Mammary epithelial cell (primary cell): ENCODE measurements at regions not wholly inside any gene's neighbourhood (a gene's known extent, or its start where the extent isn't known, plus 50 kb on each side); places are given as distances from the start of the nearest gene placed in this dataset.

Experiments
- EZH2 ChIP-seq: IDR thresholded peaks from 2 replicates; pipeline ENCODE4 v1.6.1; 2012; ENCODE audit warnings: low read length, inconsistent platforms, borderline replicate concordance
- TF ChIP-seq, protein P1 (sequence below), 2 donors: IDR thresholded peaks in 1 of 2; conservative IDR thresholded peaks in 1 of 2; 2 replicates each; pipeline ENCODE4 v1.5.1; 2011 to 2012; ENCODE audit warnings: inconsistent platforms in 2 of 2, low read length in 2 of 2, mild to moderate bottlenecking in 2 of 2, control low read depth in 1 of 2, low read depth in 1 of 2; ENCODE audit not compliant: insufficient read depth in 1 of 2; ENCODE audit errors: extremely low read depth in 1 of 2

- TF ChIP-seq EZH2: no peak
- TF ChIP-seq, protein P1, sequence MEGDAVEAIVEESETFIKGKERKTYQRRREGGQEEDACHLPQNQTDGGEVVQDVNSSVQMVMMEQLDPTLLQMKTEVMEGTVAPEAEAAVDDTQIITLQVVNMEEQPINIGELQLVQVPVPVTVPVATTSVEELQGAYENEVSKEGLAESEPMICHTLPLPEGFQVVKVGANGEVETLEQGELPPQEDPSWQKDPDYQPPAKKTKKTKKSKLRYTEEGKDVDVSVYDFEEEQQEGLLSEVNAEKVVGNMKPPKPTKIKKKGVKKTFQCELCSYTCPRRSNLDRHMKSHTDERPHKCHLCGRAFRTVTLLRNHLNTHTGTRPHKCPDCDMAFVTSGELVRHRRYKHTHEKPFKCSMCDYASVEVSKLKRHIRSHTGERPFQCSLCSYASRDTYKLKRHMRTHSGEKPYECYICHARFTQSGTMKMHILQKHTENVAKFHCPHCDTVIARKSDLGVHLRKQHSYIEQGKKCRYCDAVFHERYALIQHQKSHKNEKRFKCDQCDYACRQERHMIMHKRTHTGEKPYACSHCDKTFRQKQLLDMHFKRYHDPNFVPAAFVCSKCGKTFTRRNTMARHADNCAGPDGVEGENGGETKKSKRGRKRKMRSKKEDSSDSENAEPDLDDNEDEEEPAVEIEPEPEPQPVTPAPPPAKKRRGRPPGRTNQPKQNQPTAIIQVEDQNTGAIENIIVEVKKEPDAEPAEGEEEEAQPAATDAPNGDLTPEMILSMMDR (conservative IDR thresholded peaks at IDR 0.05 in 1 of 2, IDR thresholded peaks at IDR 0.05 in 1 of 2; ENCODE audit: extremely low read depth in 1 of 2, insufficient read depth in 1 of 2, low read depth in 1 of 2, low read length in 2 of 2): no peak
These were observed 294.6 kb downstream of the LRATD1 start for GRCh38 chr2:14927021-14927564.
